Activated CD8-positive, alpha-beta T cell treated with anti-CD3 and anti-CD28 coated beads for 36 hours (primary cell): ENCODE measurements at regions not wholly inside any gene's neighbourhood (a gene's known extent, or its start where the extent isn't known, plus 50 kb on each side); places are given as distances from the start of the nearest gene placed in this dataset.

Experiments
- ATAC-seq: fragments of 200-7000 bp; cut with Tn5 transposase; one replicate; pipeline ENCODE4 v1.10.0; 2021; ENCODE audit warnings: mild to moderate bottlenecking, moderate library complexity
- CTCF ChIA-PET: fragments of 350-600 bp; sonication (Branson Sonifier 250); formaldehyde crosslinking; loops from one replicate; lab custom pipeline; 2021; ENCODE audit warnings: antibody characterized with exemption; lab: Charles Lee
- POLR2A ChIA-PET: fragments of 350-600 bp; sonication (Branson Sonifier 250); formaldehyde crosslinking; loops from one replicate; lab custom pipeline; 2021; ENCODE audit warnings: antibody characterized with exemption; lab: Charles Lee
- DNase-seq: peaks from one replicate; pipeline ENCODE4 v3.0.0-alpha.2; 2020
- H3K27ac Mint-ChIP-seq: one replicate; pipeline ENCODE4 v1.8.0; 2021; ENCODE audit warnings: mild to moderate bottlenecking, mixed read lengths
- H3K27me3 Mint-ChIP-seq: one replicate; pipeline ENCODE4 v1.8.0; 2021; ENCODE audit warnings: mixed read lengths
- H3K36me3 Mint-ChIP-seq: one replicate; pipeline ENCODE4 v1.8.0; 2021; ENCODE audit warnings: low read depth, mixed read lengths
- H3K4me1 Mint-ChIP-seq: one replicate; pipeline ENCODE4 v1.8.0; 2021; ENCODE audit warnings: low read depth, mixed read lengths
- H3K4me3 Mint-ChIP-seq: one replicate; pipeline ENCODE4 v1.8.0; 2021; ENCODE audit warnings: mild to moderate bottlenecking, moderate library complexity, mixed read lengths
- H3K9me3 Mint-ChIP-seq: one replicate; pipeline ENCODE4 v1.8.0; 2021; ENCODE audit warnings: mixed read lengths
- CTCF ChIP-seq: fragments of 200-600 bp; IDR thresholded peaks from one replicate; pipeline ENCODE4 v1.8.0; 2022; ENCODE audit warnings: antibody characterized with exemption, mild to moderate bottlenecking
- intact Hi-C: fragments of 100-400 bp; cut with micrococcal nuclease; formaldehyde crosslinking; loops from one replicate; pipeline ENCODE4 v1.10.0; 2022

- H3K36me3 Mint-ChIP-seq = no peaks in the 10 kb centered on the region
- no peak for DNase-seq
- no peaks in the 10 kb centered on the region for H3K4me1 Mint-ChIP-seq
- H3K27me3 Mint-ChIP-seq = peaks cover 1% of the 10 kb centered on the region
- TF ChIP-seq CTCF = no peak
- intact Hi-C loops = no loop called here
- no peak overlapping the region for H3K27ac Mint-ChIP-seq
- ChIA-PET POLR2A (no interaction called here), CTCF (no interaction called here)
- ATAC-seq = no peak
- H3K9me3 Mint-ChIP-seq = no peaks in the 10 kb centered on the region
- no peak overlapping the region for H3K4me3 Mint-ChIP-seq
These were observed 152.2 kb downstream of the ADAMTS15 start for GRCh38 chr11:130600616-130601015.

- H3K36me3 Mint-ChIP-seq = no peaks in the 10 kb centered on the region
- H3K27me3 Mint-ChIP-seq = peaks cover 1% of the 10 kb centered on the region
- CTCF ChIA-PET = no interaction called here
- TF ChIP-seq CTCF = no peak
- DNase-seq = no peak
- intact Hi-C loops = no loop called here
- no peaks in the 10 kb centered on the region for H3K9me3 Mint-ChIP-seq
- no peak overlapping the region for H3K4me3 Mint-ChIP-seq
- ATAC-seq = no peak
- POLR2A ChIA-PET = no interaction called here
- no peaks in the 10 kb centered on the region for H3K4me1 Mint-ChIP-seq
- H3K27ac Mint-ChIP-seq = no peak overlapping the region
These were observed 152.7 kb downstream of the ADAMTS15 start for GRCh38 chr11:130601141-130601540.

GRCh38 chr11:130601764-130602460 lies 153.5 kb downstream of the ADAMTS15 start:
- intact Hi-C loops = no loop called here
- no peak overlapping the region for H3K27ac Mint-ChIP-seq
- no peak for TF ChIP-seq CTCF
- ChIA-PET CTCF (no interaction called here), POLR2A (no interaction called here)
- H3K4me1 Mint-ChIP-seq = no peaks in the 10 kb centered on the region
- DNase-seq = no peak
- H3K36me3 Mint-ChIP-seq = no peaks in the 10 kb centered on the region
- H3K4me3 Mint-ChIP-seq = no peak overlapping the region
- H3K9me3 Mint-ChIP-seq = no peaks in the 10 kb centered on the region
- H3K27me3 Mint-ChIP-seq = peaks cover 1% of the 10 kb centered on the region
- no peak for ATAC-seq

- ChIA-PET POLR2A (no interaction called here), CTCF (no interaction called here)
- Mint-ChIP-seq H3K4me1 (no peaks in the 10 kb centered on the region), H3K27ac (no peak overlapping the region), H3K27me3 (peaks cover 1% of the 10 kb centered on the region), H3K9me3 (no peaks in the 10 kb centered on the region), H3K36me3 (no peaks in the 10 kb centered on the region), H3K4me3 (no peak overlapping the region)
- DNase-seq = no peak
- intact Hi-C loops = no loop called here
- ATAC-seq = no peak
- no peak for TF ChIP-seq CTCF
These were observed 154.3 kb downstream of the ADAMTS15 start for GRCh38 chr11:130602641-130603334.

- no peaks in the 10 kb centered on the region for H3K4me1 Mint-ChIP-seq
- no peak for DNase-seq
- no peak for ATAC-seq
- no peak overlapping the region for H3K4me3 Mint-ChIP-seq
- ChIA-PET CTCF (no interaction called here), POLR2A (no interaction called here)
- peaks cover 1% of the 10 kb centered on the region for H3K27me3 Mint-ChIP-seq
- no peaks in the 10 kb centered on the region for H3K36me3 Mint-ChIP-seq
- no peak for TF ChIP-seq CTCF
- no peak overlapping the region for H3K27ac Mint-ChIP-seq
- intact Hi-C loops = no loop called here
- H3K9me3 Mint-ChIP-seq = no peaks in the 10 kb centered on the region
These were observed 155.0 kb downstream of the ADAMTS15 start for GRCh38 chr11:130603335-130603906.
